Left cardiac atrium (tissue), 4 donors: ENCODE measurements at regions not wholly inside any gene's neighbourhood (a gene's known extent, or its start where the extent isn't known, plus 50 kb on each side); places are given as distances from the start of the nearest gene placed in this dataset.
"Not testable (repeated sequence)": the region's sequence is repeated elsewhere in the genome, so short reads cannot be mapped to it uniquely, and the experiment has no call there.

Source experiments
- ATAC-seq, 2 donors: fragments of 200-7000 bp; cut with Tn5 transposase; one replicate each; pipeline ENCODE4 v1.9.1; 2020; ENCODE audit warnings: mild to moderate bottlenecking in 2 of 2, moderate library complexity in 2 of 2
- DNase-seq: peaks from one replicate; pipeline ENCODE4 v3.0.0-alpha.2; 2020
- intact Hi-C, 2 donors: fragments of 100-400 bp; cut with DNase I; formaldehyde crosslinking; loops; one replicate each; pipeline versions ENCODE4 v1.14.1 to v1.15.1; 2022 to 2023
- donor health status: DM: no; HTN: yes; CAD: no.
- donor health status: DM: no; HTN: yes; CAD: no; lungs with severe emphysema.
- donor health status: DM: yes; HTN: yes; CAD: no.
- donor health status: Dilated cardiomyopathy.

GRCh38 chr12:116687888-116688287 is 50.0 kb downstream of the SPRING1 start:
- DNase-seq: peak; percentile 57
- ATAC-seq: peak; percentile 57 to 68
- intact Hi-C loops: no loop called here

- ATAC-seq (no peak), DNase-seq (no peak)
- intact Hi-C loops: no loop called here
Measured at GRCh38 chr12:116684891-116685290, 53.0 kb downstream of the SPRING1 start.

GRCh38 chr12:116677202-116677661 is 60.6 kb downstream of the SPRING1 start:
- intact Hi-C loops: no loop called here
- no peak for DNase-seq
- no peak for ATAC-seq

GRCh38 chr12:116675339-116676107 is 62.3 kb downstream of the SPRING1 start:
- intact Hi-C loops: no loop called here
- DNase-seq (no peak), ATAC-seq (peak; percentile 43 to 47)

GRCh38 chr12:116674643-116675183 is 63.2 kb downstream of the SPRING1 start:
- ATAC-seq: no peak

GRCh38 chr12:116673681-116674111 is 64.2 kb downstream of the SPRING1 start:
- no peak for ATAC-seq
- no peak for DNase-seq

More at GRCh38 chr12:116674643-116675183, 63.2 kb downstream of the SPRING1 start:
- DNase-seq: no peak
- intact Hi-C loops: no loop called here

GRCh38 chr12:116672842-116673516 is 64.9 kb downstream of the SPRING1 start:
- DNase-seq (no peak), ATAC-seq (no peak)
- intact Hi-C loops: no loop called here

More at GRCh38 chr12:116673681-116674111, 64.2 kb downstream of the SPRING1 start:
- intact Hi-C loops: no loop called here

GRCh38 chr12:116672010-116672409 is 65.9 kb downstream of the SPRING1 start:
- intact Hi-C loops: no loop called here
- DNase-seq: no peak
- ATAC-seq: no peak

- ATAC-seq (no peak), DNase-seq (no peak)
- intact Hi-C loops: no loop called here
Measured at GRCh38 chr12:116670859-116671258, 67.0 kb downstream of the SPRING1 start.

- no peak for ATAC-seq
- DNase-seq: no peak
- intact Hi-C loops: no loop called here
Measured at GRCh38 chr12:116667752-116668151, 70.1 kb downstream of the SPRING1 start.

- intact Hi-C loops, ATAC-seq, DNase-seq: not testable (repeated sequence)
Measured at GRCh38 chr12:116666829-116667228, 71.0 kb downstream of the SPRING1 start.

GRCh38 chr12:116666305-116666673 is 71.6 kb downstream of the SPRING1 start:
- intact Hi-C loops: no loop called here

GRCh38 chr12:116665666-116666304 is 72.1 kb downstream of the SPRING1 start:
- ATAC-seq: no peak
- no peak for DNase-seq
- intact Hi-C loops: no loop called here

More at GRCh38 chr12:116666305-116666673, 71.6 kb downstream of the SPRING1 start:
- no peak for ATAC-seq
- no peak for DNase-seq

GRCh38 chr12:116664085-116664484 is 73.8 kb downstream of the SPRING1 start:
- ATAC-seq (no peak), DNase-seq (no peak)
- intact Hi-C loops: no loop called here

- no peak for DNase-seq
- ATAC-seq: peak in 1 of 2 donors; percentile 6
- intact Hi-C loops: no loop called here
Measured at GRCh38 chr12:116662612-116663144, 75.2 kb downstream of the SPRING1 start.

GRCh38 chr12:116661341-116661740 is 76.5 kb downstream of the SPRING1 start:
- intact Hi-C loops: no loop called here
- DNase-seq (no peak), ATAC-seq (no peak)

GRCh38 chr12:116660740-116661139 is 77.1 kb downstream of the SPRING1 start:
- DNase-seq, ATAC-seq, intact Hi-C loops: not testable (repeated sequence)

GRCh38 chr12:116659771-116660481 is 77.9 kb downstream of the SPRING1 start:
- ATAC-seq (peak in 1 of 2 donors; percentile 54), DNase-seq (no peak)
- intact Hi-C loops: no loop called here
